Pancreas (tissue), 10 donors: ENCODE measurements at regions not wholly inside any gene's neighbourhood (a gene's known extent, or its start where the extent isn't known, plus 50 kb on each side); places are given as distances from the start of the nearest gene placed in this dataset.

Experiments used
- ATAC-seq, 4 donors: fragments of 200-7000 bp; cut with Tn5 transposase; one replicate each; pipeline versions ENCODE4 v1.8.0 to v1.9.1; 2020; ENCODE audit warnings: mild to moderate bottlenecking in 4 of 4, moderate library complexity in 4 of 4
- DNase-seq, 6 donors: peaks; one replicate each; pipeline ENCODE4 v3.0.0-alpha.2; 2020
- FAIRE-seq: peaks from 2 replicates; lab custom pipeline; 2012; peaks lifted over from hg19 to GRCh38; lab: Jason Lieb, UNC
- H3K27ac ChIP-seq, 4 donors: fragments of 200-600 bp; sonication (generic); 1 replicate in 3 of 4; 2 replicates in 1 of 4; pipeline versions ENCODE4 v1.5.0 to v1.8.0; 2020
- H3K27me3 ChIP-seq, 4 donors: fragments of 200-600 bp; one replicate each; pipeline ENCODE4 v1.8.0; 2021
- H3K36me3 ChIP-seq, 3 donors: fragments of 200-600 bp; sonication (generic) in 1 of 3; one replicate each; pipeline versions ENCODE4 v1.5.0 to v1.8.0; 2020 to 2021
- H3K4me1 ChIP-seq, 3 donors: fragments of 200-600 bp; one replicate each; pipeline ENCODE4 v1.8.0; 2021
- H3K4me3 ChIP-seq, 4 donors: fragments of 200-600 bp; sonication (generic) in 2 of 4; one replicate each; pipeline versions ENCODE4 v1.5.0 to v1.8.0; 2020 to 2021
- H3K9me3 ChIP-seq, 4 donors: fragments of 200-600 bp; one replicate each; pipeline ENCODE4 v1.8.0; 2021
- WGBS, 2 donors: extraction: QIAGEN DNeasy Blood & Tissue Kit; methylation state at CpG; one replicate each; pipeline ENCODE4 v1.1.7; 2013; 5-methylcytosine and 5-hydroxymethylcytosine counted together
- intact Hi-C, 3 donors: fragments of 100-400 bp; cut with DNase I; formaldehyde crosslinking; loops; one replicate each; pipeline versions ENCODE4 v1.11.1 to v1.14.2; 2022
- TF ChIP-seq, protein P1 (sequence below), 4 donors: fragments of 200-600 bp; sonication (generic) in 3 of 4; IDR thresholded peaks; one replicate each; pipeline versions ENCODE4 v1.5.0 to v1.8.0; 2021; ENCODE audit warnings: antibody characterized with exemption in 4 of 4
- donor health status: healthy with polysubstance abuse.
- donor health status: DM: no; HTN: no; CAD: no; lungs with moderate emphysema.
- donor health status: DM: no; HTN: no; CAD: no.
- donor health status: control.
- donor health status: control.
- donor health status: Bipolar disorder and iron deficiency.
- donor health status: DM: yes; HTN: yes; CAD: no.
- donor health status: DM: no; HTN: no; CAD: no.
- donor health status: DM: no; HTN: no; CAD: no.
- donor health status: DM: yes; HTN: yes; CAD: no.

DNA sequence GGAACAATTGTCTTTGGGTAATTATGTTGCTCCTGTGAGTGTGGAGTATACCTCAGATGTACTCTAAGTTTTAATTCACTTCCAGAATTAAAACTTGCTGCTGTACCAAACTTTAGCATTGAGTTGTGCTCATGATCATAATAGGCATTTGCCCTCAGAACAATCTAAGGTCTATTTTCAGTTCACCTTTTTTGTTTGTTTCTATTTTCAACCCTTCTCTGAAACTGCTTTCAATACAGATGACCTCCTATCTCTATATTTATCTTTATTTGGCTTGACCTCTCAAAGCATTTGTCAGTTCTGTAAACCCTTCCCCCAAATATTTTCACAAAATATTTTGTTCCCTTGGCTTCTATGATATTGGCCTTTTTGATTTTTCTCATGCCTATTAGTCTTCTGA is 873.0 kb downstream of the OLFM4 start:
- Histone ChIP-seq H3K4me1 (no peaks in the 10 kb centered on the region), H3K27me3 (no peaks in the 10 kb centered on the region), H3K36me3 (no peaks in the 10 kb centered on the region), H3K4me3 (no peak overlapping the region), H3K27ac (no peak overlapping the region), H3K9me3 (no peaks in the 10 kb centered on the region)
- FAIRE-seq (no peak), ATAC-seq (no peak), DNase-seq (no peak)
- TF ChIP-seq, protein P1, sequence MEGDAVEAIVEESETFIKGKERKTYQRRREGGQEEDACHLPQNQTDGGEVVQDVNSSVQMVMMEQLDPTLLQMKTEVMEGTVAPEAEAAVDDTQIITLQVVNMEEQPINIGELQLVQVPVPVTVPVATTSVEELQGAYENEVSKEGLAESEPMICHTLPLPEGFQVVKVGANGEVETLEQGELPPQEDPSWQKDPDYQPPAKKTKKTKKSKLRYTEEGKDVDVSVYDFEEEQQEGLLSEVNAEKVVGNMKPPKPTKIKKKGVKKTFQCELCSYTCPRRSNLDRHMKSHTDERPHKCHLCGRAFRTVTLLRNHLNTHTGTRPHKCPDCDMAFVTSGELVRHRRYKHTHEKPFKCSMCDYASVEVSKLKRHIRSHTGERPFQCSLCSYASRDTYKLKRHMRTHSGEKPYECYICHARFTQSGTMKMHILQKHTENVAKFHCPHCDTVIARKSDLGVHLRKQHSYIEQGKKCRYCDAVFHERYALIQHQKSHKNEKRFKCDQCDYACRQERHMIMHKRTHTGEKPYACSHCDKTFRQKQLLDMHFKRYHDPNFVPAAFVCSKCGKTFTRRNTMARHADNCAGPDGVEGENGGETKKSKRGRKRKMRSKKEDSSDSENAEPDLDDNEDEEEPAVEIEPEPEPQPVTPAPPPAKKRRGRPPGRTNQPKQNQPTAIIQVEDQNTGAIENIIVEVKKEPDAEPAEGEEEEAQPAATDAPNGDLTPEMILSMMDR (IDR thresholded peaks at IDR 0.05) = no peak
- intact Hi-C loops = no loop called here

- no peak for ATAC-seq
Observed at GRCh38 chr13:53907891-53908290, 879.3 kb downstream of the OLFM4 start.

GRCh38 chr13:53920916-53921315 is 892.3 kb downstream of the OLFM4 start:
- TF ChIP-seq, protein P1 (IDR thresholded peaks at IDR 0.05) = no peak
- Histone ChIP-seq H3K4me3 (no peak overlapping the region), H3K36me3 (no peaks in the 10 kb centered on the region), H3K27ac (no peak overlapping the region), H3K9me3 (no peaks in the 10 kb centered on the region), H3K4me1 (no peaks in the 10 kb centered on the region), H3K27me3 (no peaks in the 10 kb centered on the region)
- 71 to 82% methylated on average over 10 of the region's 10 CpGs for WGBS, 2 donors
- intact Hi-C loops = no loop called here
- no peak for FAIRE-seq
- ATAC-seq = no peak
- peak in 3 of 6 donors; percentile 12 to 41 (median 38) for DNase-seq

More at GRCh38 chr13:53907891-53908290, 879.3 kb downstream of the OLFM4 start:
- FAIRE-seq (no peak), DNase-seq (no peak)
- H3K4me1 ChIP-seq = no peaks in the 10 kb centered on the region
- TF ChIP-seq, protein P1 (IDR thresholded peaks at IDR 0.05) = no peak
- H3K27ac ChIP-seq = no peak overlapping the region
- WGBS, 2 donors = 26 to 27% methylated on average over 2 of the region's 2 CpGs
- H3K4me3 ChIP-seq = no peak overlapping the region
- H3K27me3 ChIP-seq = no peaks in the 10 kb centered on the region
- intact Hi-C loops = no loop called here
- no peaks in the 10 kb centered on the region for H3K9me3 ChIP-seq
- no peaks in the 10 kb centered on the region for H3K36me3 ChIP-seq

DNA sequence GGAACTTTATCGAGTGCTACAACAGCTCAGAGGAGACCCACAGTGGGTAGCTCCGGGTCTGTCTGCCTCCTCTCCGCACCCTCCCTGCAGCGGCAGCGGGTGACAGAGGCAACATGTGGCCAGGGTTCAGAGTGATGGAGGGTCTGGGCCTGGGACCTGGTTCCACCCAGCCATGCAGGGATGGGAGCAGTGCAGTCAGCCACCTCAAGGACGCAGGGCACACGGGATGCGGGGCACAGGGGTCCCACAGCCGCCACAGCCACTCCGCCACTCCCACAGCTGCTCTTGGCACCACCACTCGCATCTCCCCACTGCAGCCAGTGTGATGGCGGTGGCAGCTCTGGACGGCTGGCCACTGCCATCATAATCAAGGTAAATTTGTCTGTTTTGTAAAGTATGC is 892.9 kb downstream of the OLFM4 start:
- Histone ChIP-seq H3K27me3 (no peaks in the 10 kb centered on the region), H3K9me3 (no peaks in the 10 kb centered on the region), H3K4me3 (no peak overlapping the region), H3K27ac (no peak overlapping the region), H3K36me3 (no peaks in the 10 kb centered on the region), H3K4me1 (no peaks in the 10 kb centered on the region)
- TF ChIP-seq, protein P1 (IDR thresholded peaks at IDR 0.05) = no peak
- intact Hi-C loops = no loop called here
- DNase-seq (peak in 2 of 6 donors; percentile 5 to 45), FAIRE-seq (no peak), ATAC-seq (no peak)
- 73 to 81% methylated on average over 13 of the region's 13 CpGs for WGBS, 2 donors

DNA sequence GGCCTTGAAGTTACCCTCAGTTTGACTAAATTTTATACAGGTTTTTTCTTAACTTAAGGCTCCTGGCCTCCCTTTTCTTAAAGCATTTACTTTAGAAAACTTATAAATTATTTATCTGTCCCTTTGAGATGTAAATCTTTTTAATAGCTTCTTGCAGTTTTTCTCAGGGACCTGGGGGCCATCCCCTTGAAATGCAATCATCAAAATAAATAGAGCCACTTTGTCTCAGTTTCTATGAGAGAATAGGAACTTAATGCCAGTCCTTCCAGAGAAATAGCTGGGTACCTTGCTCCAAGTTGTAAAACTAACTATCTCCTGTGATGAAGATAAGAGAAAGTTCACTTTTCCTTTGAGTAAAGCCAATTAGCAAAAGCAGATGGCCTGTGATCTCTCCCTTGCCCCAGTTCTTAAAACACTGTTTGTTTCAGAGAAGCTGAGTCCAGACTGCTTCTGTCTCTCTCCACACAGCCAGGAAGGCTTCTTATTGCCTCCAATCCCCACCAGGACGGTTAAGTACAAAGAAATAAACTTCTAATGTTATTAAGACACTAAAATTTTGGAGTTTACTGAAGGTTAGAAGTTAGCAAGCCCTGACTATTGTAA is 913.1 kb downstream of the OLFM4 start:
- Histone ChIP-seq H3K27ac (no peak overlapping the region), H3K4me3 (no peak overlapping the region), H3K27me3 (no peaks in the 10 kb centered on the region), H3K36me3 (no peaks in the 10 kb centered on the region), H3K4me1 (peaks cover 0 to 2% (median 0%) of the 10 kb centered on the region in 3 donors), H3K9me3 (no peaks in the 10 kb centered on the region)
- no peak for DNase-seq
- WGBS, 2 donors = 0 to 68% methylated on average over 1 of the region's 1 CpG
- no peak for FAIRE-seq
- intact Hi-C loops = no loop called here
- ATAC-seq = no peak
- TF ChIP-seq, protein P1 (IDR thresholded peaks at IDR 0.05) = no peak
